Gastrocnemius medialis (tissue), 4 donors: ENCODE measurements at regions not wholly inside any gene's neighbourhood (a gene's known extent, or its start where the extent isn't known, plus 50 kb on each side); places are given as distances from the start of the nearest gene placed in this dataset.
A peak's percentile ranks its signal among the peaks of the same experiment; 100 is the strongest.
"Not testable (repeated sequence)": the region's sequence is repeated elsewhere in the genome, so short reads cannot be mapped to it uniquely, and the experiment has no call there.

Experiments used
- ATAC-seq, 2 donors: fragments of 150-250 bp; one replicate each; pipeline ENCODE4 v1.9.1; 2016
- DNase-seq, 2 donors: peaks; one replicate each; pipeline ENCODE4 v3.0.0-alpha.2; 2019
- H3K27ac ChIP-seq, 4 donors: fragments of 200-600 bp; sonication (generic); 1 replicate in 1 of 4; 2 replicates in 3 of 4; pipeline ENCODE4 v1.5.1; 2016 to 2018; ENCODE audit warnings: mild to moderate bottlenecking in 2 of 4, moderate library complexity in 1 of 4
- H3K27me3 ChIP-seq, 3 donors: fragments of 200-600 bp; sonication (generic) in 2 of 3; 1 replicate in 1 of 3; 2 replicates in 2 of 3; pipeline versions ENCODE4 v1.5.1 to v1.6.0; 2016 to 2019; ENCODE audit warnings: mild to moderate bottlenecking in 1 of 3, moderate library complexity in 1 of 3
- H3K36me3 ChIP-seq, 2 donors: fragments of 200-600 bp; sonication (generic) in 1 of 2; one replicate each; pipeline ENCODE4 v1.5.1; 2017 to 2018
- H3K4me1 ChIP-seq, 2 donors: fragments of 200-600 bp; sonication (generic) in 1 of 2; one replicate each; pipeline ENCODE4 v1.5.1; 2016 to 2017; ENCODE audit warnings: mild to moderate bottlenecking in 2 of 2
- H3K4me3 ChIP-seq, 4 donors: fragments of 200-600 bp; sonication (generic) in 3 of 4; 1 replicate in 1 of 4; 2 replicates in 3 of 4; pipeline ENCODE4 v1.5.1; 2016 to 2019; ENCODE audit warnings: mild to moderate bottlenecking in 2 of 4
- H3K9me3 ChIP-seq, 3 donors: fragments of 200-600 bp; sonication (generic) in 2 of 3; 1 replicate in 1 of 3; 2 replicates in 2 of 3; pipeline ENCODE4 v1.5.1; 2016 to 2019
- CTCF ChIP-seq, 5 experiments: fragments of 450-650 bp in 3 of 5; fragments of 200-600 bp in 2 of 5; sonication (generic) in 2 of 5; IDR thresholded peaks in 4 of 5; conservative IDR thresholded peaks in 1 of 5; 1 replicate in 4 of 5; 2 replicates in 1 of 5; pipeline ENCODE4 v1.5.1; 2016 to 2019; ENCODE audit warnings: antibody characterized with exemption in 5 of 5, mild to moderate bottlenecking in 3 of 5, moderate library complexity in 3 of 5
- POLR2A ChIP-seq, 2 donors: fragments of 450-650 bp; IDR thresholded peaks; one replicate each; pipeline ENCODE4 v1.6.1; 2017; ENCODE audit warnings: antibody characterized with exemption in 2 of 2, mild to moderate bottlenecking in 2 of 2, moderate library complexity in 2 of 2
- in situ Hi-C, 4 donors: fragments of 200-750 bp; cut with MboI; loops; one replicate each; pipeline versions ENCODE4 v1.15.0 to v1.8.0; 2017; ENCODE audit warnings: low sequenced_read_pairs in 4 of 4
- intact Hi-C: fragments of 100-400 bp; cut with DNase I; formaldehyde crosslinking; loops from one replicate; pipeline ENCODE4 v1.15.1; 2023; ENCODE audit warnings: low total_unique reads

- in situ Hi-C loops (no loop called here), intact Hi-C loops (no loop called here)
- H3K4me3 ChIP-seq = no peak overlapping the region
- H3K27ac ChIP-seq = no peak overlapping the region
- TF ChIP-seq POLR2A (IDR thresholded peaks at IDR 0.05) = no peak
- H3K27me3 ChIP-seq = no peaks in the 10 kb centered on the region
- no peaks in the 10 kb centered on the region for H3K36me3 ChIP-seq
- DNase-seq (no peak), ATAC-seq (no peak)
- H3K9me3 ChIP-seq = no peaks in the 10 kb centered on the region
- no peaks in the 10 kb centered on the region for H3K4me1 ChIP-seq
These were observed 477.0 kb downstream of the TMEM121 start for GRCh38 chr14:106003351-106003750.

- ATAC-seq, H3K9me3 ChIP-seq, H3K36me3 ChIP-seq, H3K27me3 ChIP-seq, in situ Hi-C loops, H3K4me1 ChIP-seq, H3K27ac ChIP-seq, intact Hi-C loops, H3K4me3 ChIP-seq, DNase-seq: not testable (repeated sequence)
These were observed 478.8 kb downstream of the TMEM121 start for GRCh38 chr14:106004937-106005795.

- TF ChIP-seq CTCF (IDR thresholded peaks at IDR 0.05 in 4 of 5, conservative IDR thresholded peaks at IDR 0.05 in 1 of 5) = peak in 1 of 5 experiments; percentile 14
- H3K4me3 ChIP-seq, H3K4me1 ChIP-seq, H3K9me3 ChIP-seq, H3K27me3 ChIP-seq, ATAC-seq, H3K27ac ChIP-seq, H3K36me3 ChIP-seq, intact Hi-C loops, in situ Hi-C loops, DNase-seq: not testable (repeated sequence)
These were observed 479.7 kb downstream of the TMEM121 start for GRCh38 chr14:106006043-106006442.

- intact Hi-C loops, H3K27ac ChIP-seq, H3K4me1 ChIP-seq, H3K9me3 ChIP-seq, H3K27me3 ChIP-seq, in situ Hi-C loops, DNase-seq, H3K4me3 ChIP-seq, H3K36me3 ChIP-seq, ATAC-seq: not testable (repeated sequence)
These were observed 480.3 kb downstream of the TMEM121 start for GRCh38 chr14:106006716-106007115.

- Histone ChIP-seq H3K9me3 (no peaks in the 10 kb centered on the region), H3K4me1 (no peaks in the 10 kb centered on the region), H3K4me3 (no peak overlapping the region), H3K36me3 (no peaks in the 10 kb centered on the region), H3K27ac (no peak overlapping the region), H3K27me3 (no peaks in the 10 kb centered on the region)
- ATAC-seq (no peak), DNase-seq (no peak)
- in situ Hi-C loops (no loop called here), intact Hi-C loops (no loop called here)
- TF ChIP-seq POLR2A (IDR thresholded peaks at IDR 0.05) = no peak
- no peak for TF ChIP-seq CTCF (IDR thresholded peaks at IDR 0.05 in 4 of 5, conservative IDR thresholded peaks at IDR 0.05 in 1 of 5)
These were observed 484.4 kb downstream of the TMEM121 start for GRCh38 chr14:106010783-106011182.

GRCh38 chr14:106011631-106012360 is 485.4 kb downstream of the TMEM121 start:
- H3K4me3 ChIP-seq, H3K27ac ChIP-seq, H3K36me3 ChIP-seq, H3K9me3 ChIP-seq, DNase-seq, intact Hi-C loops, H3K4me1 ChIP-seq, ATAC-seq, in situ Hi-C loops, H3K27me3 ChIP-seq: not testable (repeated sequence)
- peak in 2 of 5 experiments; percentile 21 to 40 for TF ChIP-seq CTCF (IDR thresholded peaks at IDR 0.05 in 4 of 5, conservative IDR thresholded peaks at IDR 0.05 in 1 of 5)

- DNase-seq, in situ Hi-C loops, H3K36me3 ChIP-seq, intact Hi-C loops, H3K27me3 ChIP-seq, H3K9me3 ChIP-seq, ATAC-seq, H3K27ac ChIP-seq, H3K4me3 ChIP-seq, H3K4me1 ChIP-seq: not testable (repeated sequence)
These were observed 486.0 kb downstream of the TMEM121 start for GRCh38 chr14:106012361-106012725.
